Iris pigment epithelial cell (primary cell): ENCODE measurements at regions not wholly inside any gene's neighbourhood (a gene's known extent, or its start where the extent isn't known, plus 50 kb on each side); places are given as distances from the start of the nearest gene placed in this dataset.

Source experiments
- DNase-seq: peaks from one replicate; pipeline ENCODE4 v3.0.0-alpha.2; 2011; ENCODE audit warnings: low read depth

DNA sequence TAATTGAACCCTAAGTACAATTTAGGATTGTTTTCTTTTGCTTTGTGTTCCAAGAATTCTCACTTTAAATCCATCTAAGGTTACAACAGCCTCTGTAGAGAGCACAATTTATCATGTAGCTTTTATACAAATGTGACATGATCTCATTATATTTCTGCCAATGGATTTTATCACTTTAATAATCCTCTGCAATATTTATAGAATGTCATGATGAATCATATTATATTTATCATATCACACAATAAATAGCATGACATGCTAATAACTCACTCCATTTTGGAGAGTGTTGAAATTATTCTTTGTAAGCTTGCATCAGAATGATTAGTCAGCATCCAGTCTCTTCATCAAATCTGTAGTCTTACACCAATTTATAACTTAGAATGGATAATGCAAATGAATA is 280.6 kb upstream of the ZNF717 start:
- DNase-seq, result peak; percentile 70

DNA sequence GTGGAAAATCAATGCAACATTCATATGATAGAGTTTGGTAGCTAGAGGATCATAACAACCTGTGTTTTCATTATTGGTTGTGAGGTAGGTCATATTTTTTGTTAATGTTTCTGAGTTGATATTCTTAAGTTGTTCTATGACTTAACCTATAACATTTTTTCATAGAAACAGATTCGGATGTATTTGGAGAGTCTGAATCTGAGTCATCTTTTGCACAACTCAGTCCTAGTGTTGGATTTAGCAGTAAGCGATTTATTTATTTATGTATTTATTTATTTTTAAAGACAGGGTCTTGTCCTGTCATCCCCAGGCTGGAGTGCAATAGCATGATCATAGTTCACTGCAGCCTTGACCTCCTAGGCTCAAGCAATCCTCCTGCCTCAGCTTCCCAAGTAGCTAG is 292.8 kb upstream of the ZNF717 start:
- peak; percentile 80 for DNase-seq

DNA sequence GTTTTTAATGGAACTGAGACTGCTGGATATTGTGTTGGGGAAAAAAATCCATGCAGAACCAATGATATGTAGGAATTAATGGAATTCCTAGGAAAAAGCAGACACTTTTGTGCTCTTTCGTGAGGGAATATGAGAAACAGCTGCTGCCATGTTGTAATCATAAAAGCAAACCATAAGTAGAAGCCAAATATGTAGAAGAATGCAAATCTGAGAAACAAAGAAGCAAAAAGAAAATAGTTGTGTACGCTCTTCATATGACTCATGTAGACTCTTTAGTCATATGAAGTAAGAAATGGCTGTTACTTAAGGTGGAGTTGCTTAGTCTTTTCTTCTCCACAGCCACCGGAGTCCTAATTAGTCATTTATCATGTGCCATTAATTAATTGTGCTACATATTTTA is 298.6 kb upstream of the ZNF717 start:
- peak; percentile 73 for DNase-seq

DNA sequence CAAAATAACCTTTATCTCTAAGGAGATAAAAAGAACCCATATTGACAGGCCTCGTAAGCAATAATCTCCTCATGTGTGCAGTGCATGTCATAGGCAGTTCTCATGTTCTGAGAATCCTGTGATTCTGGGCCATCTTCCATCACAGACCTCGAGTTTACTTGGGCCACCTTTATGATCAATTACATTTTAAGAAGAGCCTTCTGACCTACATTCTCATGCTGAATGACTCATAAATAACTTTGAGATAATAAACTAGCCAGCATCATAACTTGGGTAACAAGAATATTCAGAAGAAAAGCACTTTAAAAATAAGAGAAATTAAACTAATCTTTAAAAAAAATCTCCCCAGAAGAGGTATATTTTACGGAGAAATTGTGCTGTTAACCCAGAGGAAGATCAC is 310.7 kb upstream of the ZNF717 start:
- DNase-seq, result peak; percentile 72

DNA sequence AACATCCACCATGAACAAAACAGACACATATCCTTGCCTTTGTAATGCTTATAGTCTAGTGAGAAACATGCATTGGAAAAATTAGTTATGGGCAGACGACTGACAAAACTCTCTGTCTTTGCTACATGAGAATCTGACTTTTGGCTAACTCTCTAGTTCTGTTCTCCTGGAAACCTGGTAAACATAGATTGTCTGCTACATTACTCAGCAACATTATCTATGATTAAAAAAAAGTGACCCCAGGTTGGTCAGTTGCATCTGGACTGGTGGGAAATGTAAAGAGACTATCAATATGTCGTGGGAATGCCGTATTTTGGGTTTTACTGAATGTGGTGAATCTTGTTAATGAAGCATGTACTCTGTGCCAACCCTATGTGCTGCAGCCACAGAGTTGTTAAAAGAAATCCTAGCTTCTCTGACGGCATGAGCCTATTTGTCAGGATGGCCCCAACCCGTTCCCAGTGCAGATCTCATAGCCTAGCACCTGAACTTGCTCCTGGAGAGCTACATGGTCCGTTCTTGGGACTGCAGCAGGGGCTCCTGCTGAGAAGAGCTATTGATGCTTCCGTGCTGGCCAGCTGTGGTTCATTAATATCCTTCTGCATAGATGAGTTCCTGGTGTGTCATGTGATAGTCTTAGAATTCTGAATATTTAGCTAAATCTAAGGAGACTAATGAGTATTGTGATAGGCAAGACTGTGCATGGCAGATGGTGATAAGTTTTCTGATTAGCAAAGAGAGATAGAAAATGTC is 311.7 kb upstream of the ZNF717 start:
- DNase-seq, result peak; percentile 59

DNA sequence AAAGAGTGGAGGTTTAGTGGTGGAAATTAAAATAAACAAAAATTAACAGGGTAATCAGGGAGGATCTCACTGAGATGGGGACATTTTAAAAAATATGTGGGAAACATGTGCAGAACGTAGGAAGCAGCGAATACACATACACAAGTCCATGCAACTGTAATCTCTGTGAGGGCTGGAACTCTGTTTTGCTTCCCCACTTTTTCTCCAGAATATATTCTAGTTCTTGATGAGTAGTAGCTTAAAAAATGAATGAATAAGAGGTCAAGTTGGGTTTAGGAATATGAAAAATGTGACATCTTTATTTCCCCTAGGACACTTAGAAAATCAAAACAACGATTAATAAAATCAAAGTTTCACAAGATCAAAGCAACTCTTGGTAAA is 312.2 kb upstream of the ZNF717 start:
- DNase-seq, result peak; percentile 65

DNA sequence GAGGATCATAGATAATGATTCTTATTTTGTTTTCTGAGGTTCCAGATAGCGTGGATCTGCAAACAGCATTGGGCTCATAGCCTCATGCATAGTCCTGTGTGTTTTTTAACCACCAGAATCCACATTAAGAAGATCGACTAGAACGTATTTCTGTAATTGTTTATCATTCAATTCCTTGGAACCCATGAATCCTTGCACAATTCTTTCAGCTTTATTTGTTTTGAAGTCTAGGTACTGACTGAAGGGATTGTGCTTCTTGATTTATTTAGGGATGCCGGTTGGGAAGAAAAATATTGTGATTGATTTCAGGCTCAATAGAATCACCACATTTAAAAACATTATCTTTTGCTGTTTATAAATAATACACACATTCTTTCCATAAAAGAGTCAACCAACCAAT is 314.6 kb upstream of the ZNF717 start:
- no peak for DNase-seq

DNA sequence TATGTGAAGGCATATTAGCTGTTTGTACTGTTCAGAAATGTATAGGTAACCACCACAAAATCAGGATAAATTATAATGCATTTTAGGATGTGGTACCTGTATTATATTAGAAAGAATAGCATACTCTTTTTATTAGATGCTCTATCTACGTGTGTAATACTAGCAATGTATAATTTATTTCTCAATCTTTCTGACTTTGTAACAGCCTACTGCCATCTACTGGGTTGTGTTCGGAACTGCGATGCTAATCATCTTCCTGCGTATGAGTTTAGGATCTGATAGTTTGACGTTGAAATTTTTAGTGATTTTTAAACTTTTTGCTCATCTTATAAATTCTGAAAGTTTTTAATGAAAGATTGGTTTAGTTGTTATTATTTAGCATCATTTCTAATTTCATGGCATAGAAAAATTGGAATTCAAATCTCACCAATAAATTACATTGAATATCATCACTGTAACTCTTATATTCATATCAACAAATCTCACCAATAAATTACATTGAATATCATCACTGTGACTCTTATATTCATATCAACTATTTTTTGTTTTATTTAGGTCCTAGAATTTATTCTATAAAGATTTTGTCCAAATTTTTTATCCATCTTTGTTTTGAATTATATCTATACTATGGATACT is 322.7 kb upstream of the ZNF717 start:
- peak; percentile 66 for DNase-seq

DNA sequence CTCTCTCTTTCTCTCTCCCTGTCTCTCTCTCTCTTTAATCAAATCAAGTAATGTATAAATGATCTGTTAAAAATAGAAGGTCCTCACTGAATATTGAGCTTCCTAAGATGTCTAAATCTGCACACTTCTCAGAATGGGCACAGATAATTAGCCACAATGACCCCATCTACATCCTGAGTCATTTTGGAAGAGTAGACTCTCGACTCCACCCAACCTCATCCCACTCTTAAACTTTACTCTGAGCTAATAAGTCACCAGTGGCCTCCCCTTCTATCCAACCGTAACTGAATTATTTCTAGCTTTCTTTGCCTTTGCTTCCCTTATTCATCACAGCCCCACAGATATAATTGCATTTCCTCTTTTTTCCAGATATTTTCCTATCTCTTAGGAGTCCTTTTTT is 326.5 kb upstream of the ZNF717 start:
- DNase-seq, result no peak

DNA sequence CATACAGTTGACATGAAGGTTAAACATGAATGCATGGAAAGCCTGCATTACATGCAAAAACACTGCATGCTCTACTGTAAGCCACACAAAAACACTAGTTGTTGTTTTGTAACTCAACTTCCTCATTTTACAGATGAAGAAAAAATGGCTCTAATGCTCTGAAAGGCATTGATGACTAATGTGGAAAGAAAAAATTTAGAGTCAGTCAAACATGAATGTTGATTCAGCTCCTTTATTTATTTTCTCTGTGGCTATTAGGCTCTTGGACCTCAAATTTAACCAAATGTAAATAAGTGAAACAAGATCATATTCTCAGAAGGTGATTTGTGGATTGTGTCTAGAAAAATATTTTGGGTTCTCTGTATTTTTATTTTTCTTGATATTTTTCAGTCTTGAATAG is 336.7 kb upstream of the ZNF717 start:
- peak; percentile 74 for DNase-seq

DNA sequence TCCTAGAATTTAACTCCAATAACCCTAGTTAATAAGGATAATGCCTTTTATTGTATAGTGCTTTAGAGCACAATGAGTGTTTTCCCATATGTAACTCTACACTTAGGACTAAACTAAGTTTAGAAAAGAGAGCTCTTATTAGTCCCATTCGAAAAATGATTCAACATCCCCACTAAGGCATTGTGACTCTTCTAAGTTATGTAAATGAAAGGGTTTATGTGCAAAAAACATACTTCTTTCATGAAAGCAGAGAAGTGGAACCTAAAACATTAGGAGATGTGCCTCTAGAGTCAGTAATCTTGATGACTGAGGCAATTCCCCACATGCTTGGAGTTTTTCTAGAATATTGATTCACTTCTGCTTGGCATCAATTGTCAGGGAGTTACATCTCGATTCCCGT is 344.1 kb upstream of the ZNF717 start:
- no peak for DNase-seq

DNA sequence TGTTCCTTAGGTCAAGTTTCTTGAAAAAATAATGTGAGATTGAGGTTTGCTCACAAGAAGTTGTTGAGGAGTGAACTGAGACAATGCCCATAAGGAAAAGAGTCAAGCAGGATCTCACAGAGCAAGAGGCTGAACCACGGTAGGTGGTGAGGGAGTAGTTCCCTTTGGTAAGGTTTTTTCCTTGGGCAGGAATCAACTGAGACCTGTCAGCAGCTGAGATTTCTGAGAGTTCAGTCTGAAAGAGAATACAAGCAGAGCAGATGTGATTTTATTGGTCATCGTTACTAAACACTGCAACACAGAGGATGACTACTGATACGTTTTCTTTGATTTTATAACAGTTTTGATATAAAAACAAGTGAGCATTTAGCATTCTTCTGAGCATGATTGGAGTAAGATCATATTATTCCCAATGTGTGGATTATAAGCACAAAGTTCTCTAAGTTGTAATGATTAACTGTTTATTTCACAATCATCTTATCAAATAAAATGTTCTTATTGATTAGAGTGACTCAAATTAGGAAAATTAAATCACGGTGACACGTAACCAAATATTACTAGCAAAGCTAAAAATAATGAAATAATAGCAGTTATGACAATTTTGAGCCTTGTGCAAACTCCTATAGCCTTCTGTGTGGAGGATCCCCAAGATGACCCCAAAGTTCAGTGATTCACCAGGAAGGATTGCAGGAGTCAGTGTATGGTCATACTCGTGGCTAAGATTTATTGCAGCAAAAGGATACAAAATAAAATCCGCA is 346.2 kb upstream of the ZNF717 start:
- peak; percentile 83 for DNase-seq

DNA sequence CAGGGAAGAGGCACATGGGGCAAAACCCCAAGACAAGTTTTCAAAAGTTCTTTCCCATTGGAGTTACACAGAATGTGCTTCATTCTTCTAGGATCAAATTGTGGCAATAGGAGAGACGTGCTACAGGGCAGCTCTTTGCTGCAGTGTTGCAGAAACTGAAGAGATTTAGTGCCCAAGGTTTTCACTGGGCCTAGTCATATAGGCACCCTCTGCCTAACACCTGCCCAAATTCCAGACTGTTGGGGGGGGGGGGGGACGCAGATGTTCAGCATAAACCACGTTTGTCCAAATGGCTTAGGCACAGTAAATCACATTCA is 346.8 kb upstream of the ZNF717 start:
- DNase-seq, result no peak

DNA sequence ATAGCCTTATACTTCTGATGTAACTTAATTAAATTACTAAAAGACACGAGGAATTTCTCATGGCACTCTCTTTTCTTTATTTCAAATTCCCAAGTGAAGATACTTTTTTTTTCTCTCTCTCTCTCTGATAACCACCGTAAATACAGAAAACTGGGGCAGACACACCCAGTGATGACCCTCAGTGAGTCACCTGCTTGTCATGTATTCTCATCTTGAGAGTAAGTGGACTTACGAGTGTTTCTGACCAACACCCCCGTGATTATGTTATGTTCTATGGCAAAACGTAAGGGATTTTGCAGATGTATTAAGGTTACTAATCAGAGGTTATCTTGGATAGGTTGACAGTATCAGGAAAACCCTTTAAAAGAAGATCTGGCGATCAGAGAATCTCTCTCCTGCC is 348.8 kb upstream of the ZNF717 start:
- DNase-seq, result peak; percentile 89

DNA sequence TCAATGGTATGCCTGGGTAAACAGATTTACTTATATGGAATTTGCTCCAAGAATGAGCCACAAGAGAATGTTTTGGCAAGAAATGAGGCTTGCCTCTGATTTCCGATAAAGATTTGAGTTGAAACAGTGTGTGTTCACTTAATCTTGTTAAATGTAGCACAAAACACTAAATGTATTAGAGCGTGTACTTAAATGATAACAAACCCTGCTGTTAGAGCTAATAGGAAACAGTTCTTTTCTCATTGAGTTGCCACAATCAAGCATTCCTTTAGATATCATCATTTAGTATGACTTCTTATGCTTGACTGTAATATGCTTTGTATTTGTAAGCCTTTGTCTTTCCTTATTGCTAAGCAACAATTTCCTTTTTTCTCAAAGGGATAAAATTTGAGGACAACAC is 353.6 kb upstream of the ZNF717 start:
- DNase-seq, result peak; percentile 71

DNA sequence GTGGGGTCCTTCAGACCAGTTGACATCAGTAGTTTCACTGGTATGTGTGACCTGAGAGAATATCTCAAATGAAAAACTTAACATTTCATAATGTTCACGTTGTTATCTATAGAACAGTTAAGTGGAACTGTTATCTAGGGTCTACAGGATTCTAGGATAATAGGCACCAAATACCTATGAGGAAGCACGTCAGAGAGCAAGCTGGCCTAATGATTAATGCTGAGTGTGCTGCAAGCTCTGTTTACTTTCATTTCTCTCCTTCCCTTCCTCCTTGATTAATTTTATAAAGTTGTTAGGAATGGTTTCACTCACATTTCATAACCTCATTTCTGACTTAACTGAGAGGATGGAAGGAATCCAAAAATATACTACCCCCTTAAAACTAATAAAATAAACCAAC is 362.5 kb upstream of the ZNF717 start:
- DNase-seq, result peak; percentile 54

DNA sequence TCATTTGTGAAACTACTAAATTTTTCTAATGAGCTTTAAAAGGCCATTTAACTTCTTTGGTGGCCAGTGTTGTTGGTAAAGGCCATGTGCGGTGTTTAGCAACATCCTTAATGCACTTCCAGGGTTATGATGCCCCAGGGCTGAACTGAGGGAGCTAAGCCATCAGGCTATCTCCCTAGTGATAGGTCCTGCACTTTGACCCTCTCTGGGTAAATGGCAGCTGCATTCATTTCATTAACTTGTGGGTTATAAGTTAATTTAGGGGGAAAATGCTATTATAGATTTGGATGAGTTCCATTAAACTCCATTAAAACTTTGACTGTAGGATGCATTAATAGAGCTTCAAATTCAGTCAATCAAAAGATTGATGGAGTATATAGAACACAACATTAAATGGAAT is 366.7 kb upstream of the ZNF717 start:
- no peak for DNase-seq

DNA sequence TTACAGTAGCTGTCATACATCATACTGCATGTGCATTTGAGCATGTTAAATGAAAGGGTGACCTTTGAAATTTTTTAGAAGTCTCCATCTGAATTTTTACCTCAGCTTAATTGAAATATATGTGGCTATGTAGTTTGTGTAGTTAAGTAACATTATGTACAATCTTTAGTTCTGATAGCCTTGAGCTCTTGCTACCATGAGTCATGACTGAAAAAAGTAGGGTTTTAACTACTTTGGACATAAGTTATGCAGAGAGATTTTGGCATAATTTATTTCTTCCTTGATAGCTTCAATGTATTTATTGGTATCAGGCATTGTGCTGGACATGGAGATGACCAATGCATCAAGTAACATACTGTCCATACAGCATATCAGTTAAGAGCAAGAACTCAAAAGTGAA is 376.5 kb upstream of the ZNF717 start:
- DNase-seq, result no peak

DNA sequence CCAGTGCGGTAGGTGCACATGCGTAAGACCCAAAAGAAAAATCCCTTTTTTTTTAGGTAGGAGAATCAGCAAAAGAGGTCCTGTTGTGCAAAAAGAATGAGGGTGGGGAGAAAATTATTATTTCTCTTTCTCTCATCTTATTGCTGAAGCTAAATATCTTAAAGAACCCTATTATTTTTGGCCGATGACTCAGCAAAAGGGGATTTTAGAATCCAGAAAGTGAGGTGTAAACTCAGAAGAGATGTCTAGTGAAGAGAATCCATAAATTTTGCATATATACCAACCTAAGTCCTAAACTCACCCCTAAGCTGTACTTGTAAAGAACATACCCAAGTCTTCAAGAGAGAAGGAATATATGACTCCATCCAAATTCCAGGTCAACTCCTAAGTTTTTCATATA is 386.3 kb upstream of the ZNF717 start:
- DNase-seq, result no peak

DNA sequence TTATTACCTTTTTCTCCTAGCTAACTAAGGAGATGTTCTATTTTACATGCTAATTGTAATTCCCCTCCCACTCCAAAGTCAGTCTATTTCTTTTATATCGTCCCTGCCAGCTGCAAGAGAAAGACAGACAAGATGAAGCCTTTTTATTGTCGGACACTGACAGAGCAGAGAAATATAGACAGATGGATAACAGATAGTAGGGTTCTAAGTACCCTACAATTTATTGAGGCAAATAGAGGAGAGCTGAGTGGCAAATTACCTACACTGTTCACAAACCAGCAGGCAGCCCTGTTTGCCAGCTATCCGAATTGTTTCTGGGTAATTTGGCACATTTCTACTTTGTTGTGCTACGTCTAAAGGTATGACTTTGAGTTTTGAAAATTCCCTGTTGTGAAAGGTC is 392.3 kb upstream of the ZNF717 start:
- no peak for DNase-seq

DNA sequence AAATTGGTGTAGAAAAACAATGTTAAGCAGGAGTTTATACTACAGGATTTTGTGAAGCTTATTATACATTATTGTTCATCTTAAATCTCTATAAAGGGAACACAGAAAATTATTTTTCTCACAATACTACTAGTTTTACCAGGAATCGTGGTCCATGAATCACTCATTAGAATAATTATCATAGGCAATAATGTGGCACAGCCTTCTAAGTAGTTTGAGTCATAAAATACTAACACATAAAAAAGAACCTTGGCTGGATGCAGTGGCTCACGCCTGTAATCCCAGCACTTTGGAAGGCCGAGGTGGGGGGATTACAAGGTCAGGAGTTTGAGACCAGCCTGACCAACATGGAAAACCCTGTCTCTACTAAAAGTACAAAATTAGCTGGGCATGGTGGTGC is 393.1 kb upstream of the ZNF717 start:
- no peak for DNase-seq

DNA sequence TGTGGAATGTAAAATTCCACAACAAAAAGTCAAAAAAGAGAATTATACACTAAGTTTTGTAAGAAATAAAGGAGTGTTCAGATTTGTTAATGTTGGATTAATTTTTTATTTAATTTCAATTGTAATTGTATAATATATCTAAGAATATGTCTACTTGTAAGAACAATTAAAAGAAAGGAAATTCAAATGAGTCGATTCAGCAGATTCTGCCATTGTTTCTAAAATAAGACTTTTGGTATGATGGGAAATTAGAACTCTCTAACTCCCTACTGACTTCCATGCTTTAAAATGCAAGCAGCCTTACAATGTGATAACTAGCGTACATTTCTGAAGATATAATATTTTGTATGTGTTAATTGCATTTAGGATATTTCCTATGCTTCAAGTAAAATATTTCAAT is 395.9 kb upstream of the ZNF717 start:
- no peak for DNase-seq

DNA sequence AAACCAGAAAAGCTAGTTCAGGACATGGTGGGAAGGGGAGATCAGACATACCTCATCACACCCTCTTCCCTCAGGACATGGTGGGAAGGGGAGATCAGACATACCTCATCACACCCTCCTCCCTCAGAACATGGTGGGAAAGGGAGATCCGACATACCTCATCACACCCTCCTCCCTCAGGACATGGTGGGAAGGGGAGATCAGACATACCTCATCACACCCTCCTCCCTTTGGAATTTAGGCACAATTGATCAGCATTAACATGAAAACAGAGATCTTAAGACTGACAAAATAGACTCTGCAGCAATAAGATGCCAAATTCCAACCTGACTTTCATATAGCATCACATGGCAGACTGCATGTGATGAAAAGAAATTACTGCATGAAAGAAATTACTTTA is 412.7 kb upstream of the ZNF717 start:
- no peak for DNase-seq

DNA sequence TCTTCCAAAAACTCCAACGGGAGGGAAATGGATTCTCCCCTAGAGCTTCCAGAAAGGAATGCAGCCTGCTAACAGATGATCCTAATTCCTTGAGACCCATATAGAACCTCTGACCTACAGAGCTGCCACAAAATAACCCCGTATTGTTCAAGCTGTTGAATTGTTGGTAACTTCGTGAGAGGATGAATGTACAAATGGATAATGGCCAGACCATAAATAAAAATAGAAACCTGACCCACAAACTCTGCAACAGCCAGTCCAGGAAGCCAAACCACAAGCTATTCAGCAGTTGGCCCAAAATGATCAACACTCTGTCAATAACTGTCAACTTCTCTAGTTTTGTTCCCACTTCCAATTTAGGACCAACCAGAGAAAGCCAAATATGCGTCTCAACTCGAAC is 414.0 kb upstream of the ZNF717 start:
- peak; percentile 62 for DNase-seq
